Mucosa of gallbladder (tissue), 1 donor: ENCODE measurements at regions not wholly inside any gene's neighbourhood (a gene's known extent, or its start where the extent isn't known, plus 50 kb on each side); places are given as distances from the start of the nearest gene placed in this dataset.
"Not testable (repeated sequence)": the region's sequence is repeated elsewhere in the genome, so short reads cannot be mapped to it uniquely, and the experiment has no call there.

ENCODE experiments used
- DNase-seq: peaks from one replicate; pipeline ENCODE4 v3.0.0-alpha.2; 2020; ENCODE audit warnings: low spot score
- donor health status: DM: no; HTN: no; CAD: no.

DNA sequence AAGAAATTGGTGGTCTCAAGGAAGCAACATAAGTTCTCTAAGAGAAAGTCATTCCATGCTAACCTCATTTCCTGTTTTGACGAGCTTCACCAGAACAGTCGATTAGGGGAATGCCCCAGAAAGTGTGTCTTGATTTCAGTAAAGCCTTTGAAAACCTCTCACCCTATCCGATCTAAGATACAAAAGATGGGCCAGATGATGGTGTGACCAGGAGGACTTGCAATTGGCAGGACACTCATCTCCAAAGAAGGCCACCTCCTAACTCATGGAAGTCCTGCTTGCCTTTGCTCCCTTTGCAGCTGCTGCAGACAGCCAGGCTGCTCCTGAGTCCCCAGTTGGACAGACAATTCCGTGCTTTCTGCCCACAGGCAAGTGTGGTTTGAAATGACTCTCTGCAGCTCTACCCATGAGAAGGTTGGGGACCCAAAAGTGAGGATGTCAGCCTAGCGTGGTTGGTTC, 304.2 kb downstream of the BCL2L11 start:
- not testable (repeated sequence) for DNase-seq

DNA sequence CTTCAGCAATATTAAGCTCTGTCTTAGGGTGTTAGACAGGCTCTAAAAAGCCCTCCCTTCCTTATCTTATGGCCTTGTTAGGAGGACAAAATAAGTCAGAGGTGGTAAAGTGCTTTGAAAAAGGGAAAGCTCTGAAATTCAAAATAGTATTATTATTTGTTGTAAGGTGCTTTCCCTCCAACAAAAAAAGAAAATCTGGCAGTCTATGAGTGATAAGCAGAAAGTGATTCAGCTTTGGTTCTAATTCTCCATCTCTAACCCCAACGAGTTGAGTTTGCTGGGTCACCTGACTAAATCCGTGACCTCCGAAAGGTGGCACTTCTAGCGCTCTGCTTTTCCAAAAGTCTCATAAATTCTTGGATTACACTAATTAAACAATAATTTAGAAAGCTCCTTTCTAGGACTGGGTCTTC, 305.1 kb downstream of the BCL2L11 start:
- DNase-seq = not testable (repeated sequence)

DNA sequence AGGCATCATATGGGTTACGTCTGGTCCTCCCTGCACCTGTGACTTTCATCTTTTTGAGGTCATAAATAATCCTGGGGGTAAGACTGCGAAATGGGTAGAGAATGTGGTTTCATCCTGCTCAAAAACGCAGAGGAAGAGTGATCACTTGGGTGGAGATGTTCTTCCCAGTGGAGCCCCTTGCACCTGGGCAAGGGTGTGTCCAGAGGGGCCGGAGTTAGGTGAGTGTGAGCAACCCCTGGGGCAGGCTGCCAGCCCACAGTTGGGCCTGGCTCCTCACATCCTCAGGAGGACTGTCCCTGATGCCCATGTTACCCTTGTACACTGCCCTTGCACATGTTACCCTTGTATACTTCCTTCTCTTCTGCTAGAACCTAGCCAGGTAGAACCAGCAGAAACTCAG, 306.6 kb downstream of the BCL2L11 start:
- DNase-seq = not testable (repeated sequence)

DNA sequence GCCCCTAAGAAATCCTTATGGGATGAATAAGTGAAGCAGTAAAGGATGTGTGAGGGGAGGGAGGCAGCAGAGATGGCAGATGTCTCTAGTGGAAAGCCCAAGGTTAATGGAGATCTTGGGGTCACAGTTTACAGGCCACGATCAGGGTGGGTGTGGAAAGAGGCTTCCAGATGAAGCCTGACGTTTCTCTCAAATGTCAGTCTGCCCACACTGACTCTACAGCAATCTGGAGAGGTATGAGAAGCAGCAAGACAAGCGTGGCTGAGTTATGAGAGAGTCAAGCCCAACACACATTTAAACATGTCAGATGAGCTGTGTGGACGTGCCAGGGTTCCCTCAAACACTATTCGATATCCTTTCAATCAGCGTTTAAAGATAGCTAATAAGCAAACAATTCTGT, 308.2 kb downstream of the BCL2L11 start:
- DNase-seq = not testable (repeated sequence)

DNA sequence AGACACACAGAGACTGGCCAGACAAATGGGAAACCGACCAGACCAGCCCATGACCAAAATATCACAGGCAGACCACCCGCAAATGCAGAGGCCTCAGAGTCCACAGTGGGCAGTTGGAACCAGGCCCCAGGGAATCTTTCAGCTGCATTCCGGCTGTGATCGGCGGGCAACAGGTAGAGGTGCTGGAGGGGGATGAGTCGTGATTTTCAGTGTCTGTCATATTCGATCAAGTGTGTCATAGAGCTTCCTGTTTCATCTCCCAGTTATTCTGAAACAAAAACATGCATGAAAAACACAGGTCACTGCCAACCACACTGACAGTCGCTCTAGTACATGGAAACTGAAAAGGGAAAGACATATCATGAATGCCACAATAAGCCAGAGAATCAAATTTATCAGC, 308.6 kb downstream of the BCL2L11 start:
- not testable (repeated sequence) for DNase-seq

DNA sequence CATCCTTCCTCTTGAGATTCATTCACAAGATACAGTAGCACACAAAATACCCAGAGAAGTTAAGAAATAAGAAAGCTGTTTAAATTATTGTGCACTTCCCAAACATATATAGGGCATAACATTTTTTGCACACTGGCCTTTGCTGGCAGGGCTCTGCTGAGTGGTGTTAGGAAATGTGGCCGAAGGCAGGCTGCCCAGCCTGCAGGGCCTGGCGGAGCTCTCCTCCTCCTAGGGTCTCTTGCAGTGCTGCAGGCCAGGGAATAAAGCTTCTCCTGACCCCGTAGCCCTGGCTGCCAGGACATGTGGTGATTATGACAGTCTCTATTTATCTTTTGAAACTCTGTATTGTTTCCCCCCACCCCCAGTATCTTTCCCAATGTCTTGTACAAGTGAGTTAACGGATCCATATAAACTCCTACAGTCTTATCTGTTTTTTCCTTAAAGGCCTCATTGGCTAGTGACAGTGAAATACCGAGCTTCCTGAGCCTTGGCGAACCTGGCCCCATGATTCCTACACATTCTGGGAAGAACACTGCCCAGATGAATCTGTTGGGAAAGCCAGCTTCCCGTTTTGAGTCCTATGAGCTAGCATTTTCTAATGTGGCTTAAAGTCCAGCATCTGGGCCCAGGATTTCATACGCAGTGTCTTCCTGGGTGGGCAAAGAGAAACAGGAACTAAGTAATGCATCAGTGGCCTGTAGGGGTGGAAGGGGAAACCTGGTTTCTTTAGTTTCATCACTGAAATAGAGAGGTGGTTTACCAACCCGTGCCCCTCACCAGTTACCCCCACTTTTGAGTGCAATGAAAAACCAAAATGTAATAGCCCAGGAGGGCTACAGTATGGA, 310.3 kb downstream of the BCL2L11 start:
- DNase-seq = not testable (repeated sequence)

DNA sequence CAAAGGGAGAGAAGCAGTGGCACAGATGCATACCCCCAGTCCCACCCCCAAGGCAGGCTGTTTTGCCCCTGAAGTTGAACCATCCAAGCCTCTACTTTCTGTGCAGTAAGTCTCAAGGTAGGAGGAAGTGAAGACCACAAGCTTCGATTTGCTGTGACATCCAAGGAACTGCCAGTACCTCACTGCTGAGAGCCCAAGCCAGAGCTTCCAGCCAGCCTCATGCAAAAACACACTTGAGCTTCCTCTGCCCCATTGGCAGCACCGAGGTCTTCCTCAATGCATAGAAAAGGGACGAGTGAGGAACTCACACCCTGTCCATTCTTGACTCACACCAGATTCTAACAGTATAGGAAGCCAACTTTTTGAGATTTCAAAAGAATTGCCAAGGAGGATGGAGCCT, 311.7 kb downstream of the BCL2L11 start:
- DNase-seq = not testable (repeated sequence)

DNA sequence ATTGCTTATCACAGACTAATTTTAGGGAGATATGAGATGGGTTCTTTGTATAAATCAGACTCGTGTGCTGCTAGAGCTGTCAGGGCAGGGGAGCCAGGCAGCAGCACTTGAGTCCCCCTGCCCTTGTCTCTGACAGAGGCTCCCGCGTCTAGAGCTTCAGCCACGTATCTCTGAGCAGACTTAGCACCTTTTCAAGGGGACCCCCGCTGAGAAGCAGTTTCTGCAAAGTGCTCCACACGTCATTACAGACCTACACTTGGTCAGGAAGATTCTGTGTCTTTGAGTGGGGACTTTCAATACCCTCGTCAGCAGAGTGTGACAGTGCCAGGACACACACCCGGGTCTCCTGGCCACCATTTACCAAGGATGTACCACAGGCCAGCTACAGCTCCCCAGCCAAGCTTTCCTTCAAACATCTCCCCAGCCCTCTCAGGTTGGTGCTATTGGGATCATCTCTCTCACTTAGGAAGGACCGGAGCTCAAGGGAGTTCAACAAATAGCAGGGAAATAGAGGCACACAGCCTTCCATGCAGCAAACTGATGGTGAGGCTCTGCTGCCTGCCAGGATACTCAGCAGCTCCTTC, 312.3 kb downstream of the BCL2L11 start:
- not testable (repeated sequence) for DNase-seq

DNA sequence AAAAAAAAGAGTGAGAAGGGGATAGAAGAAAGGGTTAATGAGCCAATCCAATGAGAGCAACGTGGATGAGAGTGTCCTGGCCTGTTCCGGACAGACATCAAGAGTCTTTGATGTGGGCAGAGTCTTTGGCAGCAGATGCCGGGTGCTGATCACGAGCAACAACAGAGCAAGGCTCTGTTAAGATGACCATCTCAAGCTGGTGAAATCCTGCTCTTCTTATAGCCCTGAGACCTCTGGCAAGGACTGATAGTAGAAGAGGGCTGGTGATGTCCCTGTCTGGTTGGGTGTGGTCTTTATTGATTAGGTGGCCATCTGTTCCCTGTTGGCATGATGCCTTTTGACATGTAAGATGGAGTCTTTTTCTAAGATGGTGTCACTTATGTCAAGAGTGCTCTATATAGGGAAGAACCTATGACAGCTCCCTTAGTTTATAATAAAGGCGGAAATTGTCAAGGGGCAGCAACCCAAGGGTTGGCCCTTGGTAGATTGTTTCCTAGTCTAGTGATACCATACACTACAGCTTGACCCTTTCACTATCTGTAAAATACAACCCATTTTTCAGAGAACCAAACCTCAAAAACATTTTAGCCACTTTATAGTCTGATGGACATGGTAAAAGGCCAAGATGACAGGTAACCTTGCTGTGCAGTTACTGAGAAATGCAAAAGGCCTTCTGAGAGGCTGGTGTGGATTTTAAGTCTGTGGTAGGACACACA, 313.3 kb downstream of the BCL2L11 start:
- DNase-seq = not testable (repeated sequence)

DNA sequence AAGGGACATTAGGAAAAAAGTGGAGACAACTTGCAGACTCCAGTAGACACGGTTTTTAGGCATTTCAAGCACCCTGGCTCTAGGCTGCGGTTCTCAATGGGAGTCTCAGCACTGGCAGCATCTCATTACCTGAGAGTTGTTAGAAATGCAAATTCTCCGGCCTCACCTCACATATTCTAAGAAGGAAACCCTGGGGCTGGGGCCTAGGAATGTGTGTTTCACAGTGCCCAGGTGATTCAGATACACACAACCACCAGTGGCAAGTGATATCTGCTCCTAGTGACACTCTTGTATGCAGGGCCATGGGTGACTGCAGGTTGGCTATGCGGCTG, 313.9 kb downstream of the BCL2L11 start:
- DNase-seq = not testable (repeated sequence)

DNA sequence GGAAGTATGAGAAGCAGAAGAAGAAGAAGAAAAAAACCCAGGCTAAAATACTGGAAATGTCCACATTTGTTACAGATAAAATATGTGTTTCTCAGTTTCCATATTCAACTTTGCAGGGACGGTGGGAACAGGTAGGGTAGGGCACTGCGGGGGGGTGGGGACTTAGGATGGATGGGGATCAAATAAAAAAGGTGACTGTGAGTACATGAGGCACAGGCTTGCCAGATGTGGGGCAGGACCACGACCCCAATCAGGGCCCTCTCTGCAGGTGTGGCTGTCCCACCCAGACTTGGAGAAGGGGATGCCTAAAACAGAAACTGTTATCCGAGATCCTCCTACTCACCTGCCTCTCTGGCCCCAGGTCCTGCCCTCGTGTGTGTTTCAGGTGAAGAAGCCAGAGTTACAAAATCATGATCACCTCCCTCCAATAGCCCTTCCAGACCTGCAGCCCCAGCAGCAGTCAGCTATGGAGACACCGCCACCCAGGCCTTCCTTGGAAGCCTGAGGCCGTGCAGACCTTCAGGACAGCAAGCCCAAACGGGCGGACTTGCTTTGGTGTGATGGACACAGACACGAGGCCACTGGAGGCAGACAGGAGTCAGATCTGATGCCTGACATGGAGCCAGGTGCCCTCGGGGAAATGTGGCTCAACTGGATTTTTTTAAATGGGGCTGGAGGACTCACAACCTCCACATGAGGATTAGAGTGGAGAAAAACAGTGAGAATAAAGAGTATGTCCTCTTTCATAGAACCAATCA, 315.0 kb downstream of the BCL2L11 start:
- DNase-seq = not testable (repeated sequence)

DNA sequence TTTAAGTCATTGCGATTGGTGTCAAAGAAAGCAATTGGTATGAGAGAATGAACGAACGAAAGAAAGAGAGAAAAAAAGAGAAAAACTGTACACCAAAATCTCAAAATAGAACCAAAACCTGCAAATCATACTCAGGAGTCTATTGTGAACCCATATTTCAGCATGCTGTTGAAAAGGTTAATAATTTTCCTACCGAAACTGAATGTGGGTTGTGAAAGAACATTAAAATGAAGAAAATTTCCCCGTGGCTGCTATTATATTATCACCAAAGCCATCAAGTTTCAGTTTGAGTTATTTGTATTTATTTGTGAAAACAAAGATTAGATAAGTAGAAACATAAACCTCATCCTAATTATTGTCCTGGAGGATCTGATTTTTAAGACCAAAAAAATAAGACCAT, 315.7 kb downstream of the BCL2L11 start:
- not testable (repeated sequence) for DNase-seq

DNA sequence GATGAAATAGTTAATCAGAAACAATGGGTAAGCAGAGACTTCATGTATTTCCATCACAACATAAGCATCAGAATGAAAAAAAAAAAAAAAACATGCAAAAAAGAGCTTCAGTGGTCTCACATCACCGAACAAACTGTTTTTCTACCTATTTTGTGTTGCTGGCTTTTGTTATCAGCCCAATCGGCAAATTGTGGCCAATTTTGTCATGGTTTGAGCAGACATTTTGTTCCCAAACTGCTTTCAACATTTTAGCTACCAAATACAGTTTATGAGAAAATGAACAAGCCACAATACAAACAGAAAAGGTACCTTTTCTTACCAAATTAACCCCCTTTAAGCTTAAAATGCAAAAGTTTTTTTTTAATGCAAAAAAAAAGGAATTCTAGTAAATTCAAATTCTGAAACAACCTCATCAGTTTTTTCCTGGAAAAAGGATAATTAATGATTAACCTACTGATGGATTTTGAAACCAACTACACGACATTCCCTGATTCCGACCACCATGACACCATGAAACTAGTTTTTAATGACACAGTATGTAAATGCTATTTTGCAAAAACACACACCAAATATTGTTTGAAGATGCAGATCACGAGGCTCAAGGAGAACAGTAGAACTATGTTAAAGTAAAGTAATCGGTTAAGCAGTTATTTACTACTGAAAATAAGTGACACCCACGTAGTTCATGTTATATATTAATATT, 316.7 kb downstream of the BCL2L11 start:
- not testable (repeated sequence) for DNase-seq

DNA sequence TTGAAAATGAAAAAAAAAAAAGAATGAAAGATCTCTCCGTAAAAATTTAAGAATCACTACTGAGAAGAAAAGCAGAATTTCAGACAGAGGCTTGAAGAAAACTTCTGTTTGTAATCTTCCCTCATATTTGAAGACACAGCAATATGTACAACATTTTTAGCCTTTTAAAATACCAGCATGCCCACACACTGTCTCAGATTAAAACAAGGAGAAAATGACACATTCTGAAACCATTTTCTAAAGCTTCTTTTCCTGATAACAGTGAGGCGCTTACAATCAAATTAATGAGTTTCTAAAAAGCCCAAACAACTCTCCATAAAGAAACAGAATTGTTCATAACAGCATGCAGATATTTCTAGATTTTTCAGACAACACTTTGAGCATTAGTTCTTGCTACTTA, 317.4 kb downstream of the BCL2L11 start:
- not testable (repeated sequence) for DNase-seq

DNA sequence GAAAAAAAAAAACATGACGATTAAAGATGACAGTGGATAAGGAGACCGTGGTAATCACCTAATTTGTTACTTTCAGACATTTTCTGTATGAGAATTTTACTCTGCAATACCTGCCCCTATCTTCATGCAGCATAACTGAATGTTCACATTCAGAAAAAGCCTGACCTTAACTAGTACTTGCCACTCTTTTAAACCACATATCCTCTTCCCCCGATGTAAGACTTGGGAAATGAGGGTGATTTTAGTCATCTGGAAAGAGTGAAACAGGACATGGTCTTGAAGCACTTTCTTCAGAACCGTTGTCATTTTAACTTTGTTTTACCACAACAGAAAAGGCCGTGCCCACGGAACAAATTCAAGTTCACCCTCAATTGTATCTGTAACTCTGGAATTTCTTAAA, 318.5 kb downstream of the BCL2L11 start:
- DNase-seq = not testable (repeated sequence)

DNA sequence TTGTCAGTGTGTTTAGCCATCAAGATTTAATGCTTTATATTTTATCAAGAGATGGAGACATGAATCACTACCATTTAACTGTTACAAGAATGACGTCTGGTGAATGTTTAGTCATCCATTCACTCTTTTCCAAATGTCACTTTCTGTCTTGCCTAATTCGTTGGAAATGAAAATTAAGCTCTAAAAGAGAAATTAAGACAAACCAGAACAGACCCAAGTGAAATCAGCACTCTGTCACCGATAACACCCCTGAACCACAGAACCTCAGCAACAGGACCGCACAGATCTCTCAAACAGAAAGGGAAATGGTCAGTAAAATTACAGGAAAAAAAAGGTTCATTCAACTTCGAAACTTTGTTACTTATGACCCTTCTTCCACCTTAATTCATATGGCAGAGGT, 320.9 kb downstream of the BCL2L11 start:
- not testable (repeated sequence) for DNase-seq

DNA sequence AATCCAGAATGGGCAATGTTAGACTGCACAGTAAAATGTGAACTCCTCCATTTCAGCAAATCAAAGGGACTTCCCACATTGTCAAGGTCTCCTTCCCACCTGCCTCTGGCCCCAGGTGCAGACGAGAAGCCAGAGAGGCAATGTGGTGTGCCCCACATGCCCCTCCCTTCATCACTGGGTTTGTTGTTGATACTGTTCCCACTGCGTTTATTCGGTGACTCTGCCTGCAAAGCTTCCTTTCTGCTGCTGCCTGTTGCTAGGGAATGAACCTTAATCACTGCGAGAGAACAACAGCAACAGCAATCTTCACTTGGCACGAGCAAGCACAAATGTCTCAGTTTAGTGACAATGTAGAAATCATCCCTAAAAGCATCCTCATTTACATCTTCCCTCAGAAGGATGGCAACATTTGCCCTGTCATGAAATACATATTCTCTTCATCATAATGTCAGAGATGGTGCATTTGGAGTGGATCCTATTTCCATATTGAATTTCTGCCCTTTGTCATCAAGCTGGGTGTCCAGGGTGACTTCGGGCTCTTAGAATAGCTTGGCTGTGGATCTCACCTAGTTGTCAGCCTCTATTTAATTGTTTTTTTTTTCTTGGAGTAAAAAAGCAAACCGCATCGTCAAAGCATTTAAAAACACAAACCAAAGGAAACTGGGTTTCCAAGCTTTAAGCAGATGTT, 322.2 kb downstream of the BCL2L11 start:
- not testable (repeated sequence) for DNase-seq

DNA sequence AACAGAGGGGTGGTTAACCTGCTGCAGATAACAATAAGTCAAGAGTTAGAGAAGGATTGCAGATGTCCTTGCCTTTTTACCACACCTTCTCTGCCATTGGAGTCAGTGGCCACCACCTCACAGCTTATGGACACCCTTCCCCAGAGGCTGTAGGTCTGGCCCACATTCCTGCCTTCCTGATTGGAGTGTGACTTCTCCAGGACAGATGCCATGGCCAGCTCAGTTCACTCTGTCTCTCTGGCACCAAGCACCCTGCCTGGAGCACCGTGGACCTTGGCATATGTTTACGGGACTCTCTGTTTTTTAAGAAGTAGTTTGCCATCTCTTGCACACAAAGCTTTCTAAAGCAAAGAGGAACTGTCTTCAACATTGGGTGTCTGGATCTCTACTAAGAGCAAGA, 323.8 kb downstream of the BCL2L11 start:
- DNase-seq = not testable (repeated sequence)

DNA sequence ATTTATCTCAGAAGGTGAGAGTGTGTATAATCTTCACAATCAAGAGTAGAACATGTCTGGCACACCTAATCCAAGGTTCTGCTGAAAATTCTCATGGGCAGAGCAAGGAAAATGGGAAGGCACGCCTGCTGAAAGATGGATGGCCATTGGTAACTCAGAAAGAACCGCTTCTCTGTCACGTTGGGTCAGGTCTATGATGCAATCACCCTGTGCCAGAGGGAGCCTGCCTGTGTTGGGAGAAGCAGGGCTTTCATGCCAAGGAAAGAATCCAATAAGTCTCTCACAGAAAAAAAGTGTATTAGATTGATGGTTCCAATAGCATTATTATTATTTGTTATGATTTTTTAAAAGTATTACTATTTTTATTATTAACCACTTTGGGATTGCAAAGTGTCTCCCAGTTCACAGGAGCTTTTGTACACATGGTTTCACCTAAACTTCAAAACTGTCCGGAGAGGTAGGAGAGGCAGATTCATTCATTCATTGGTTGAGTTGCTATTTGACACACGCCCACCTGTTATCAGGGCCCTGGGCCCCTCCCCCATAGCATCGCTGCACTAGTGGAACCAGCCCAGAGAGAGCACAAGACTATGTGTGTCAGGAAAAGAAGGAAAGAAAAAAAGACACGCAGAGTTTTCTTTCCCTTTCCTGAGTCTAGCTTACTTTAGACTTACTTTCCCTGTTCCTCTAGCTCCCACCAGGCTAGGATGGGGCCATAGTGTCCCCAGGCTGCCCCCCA, 324.6 kb downstream of the BCL2L11 start:
- DNase-seq = not testable (repeated sequence)

DNA sequence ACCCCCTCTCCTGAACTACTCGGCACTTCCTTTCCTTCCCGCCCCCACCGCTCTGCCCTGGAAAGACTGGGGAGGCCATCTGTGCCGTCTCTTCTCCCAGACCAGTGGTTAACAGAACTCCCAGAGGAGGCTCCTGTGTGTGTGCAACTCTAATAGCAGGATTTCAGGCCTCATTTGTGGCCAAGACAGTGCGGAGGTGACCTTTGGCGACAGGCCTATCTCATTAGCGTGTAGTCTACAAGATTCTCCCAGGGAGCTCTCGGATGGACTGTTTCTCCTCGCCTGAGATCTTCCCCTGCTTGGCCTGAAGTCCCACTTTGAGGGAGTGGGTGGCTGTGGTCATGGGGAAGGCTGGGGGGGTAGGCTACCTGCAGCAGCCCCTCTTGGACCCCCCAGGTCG, 325.2 kb downstream of the BCL2L11 start:
- DNase-seq = not testable (repeated sequence)
